ENCODE measurements at regions not wholly inside any gene's neighbourhood (a gene's known extent, or its start where the extent isn't known, plus 50 kb on each side); places are given as distances from the start of the nearest gene placed in this dataset.

GRCh38 chr5:72611118-72611730 lies 104.0 kb upstream of the ZNF366 start (continued):
- no peak for TF ChIP-seq REST (IDR thresholded peaks at IDR 0.05; ENCODE audit: low read depth, low read length)
- no peak for TF ChIP-seq PBX3 (IDR thresholded peaks at IDR 0.05)
- TF ChIP-seq USF2 (IDR thresholded peaks at IDR 0.05; ENCODE audit: borderline replicate concordance, low read depth, low read length): no peak
- peak; percentile 96 for TF ChIP-seq CTCF (IDR thresholded peaks at IDR 0.05)
- no peak for TF ChIP-seq FOXJ3 (CRISPR knock-in tag; IDR thresholded peaks at IDR 0.05)
- TF ChIP-seq CHD2 (IDR thresholded peaks at IDR 0.05; ENCODE audit: low read length, partially characterized antibody): no peak
- no peak for TF ChIP-seq FOSL2 (IDR thresholded peaks at IDR 0.05; ENCODE audit: borderline replicate concordance, low read depth)
- no peak for TF ChIP-seq TEAD4 (IDR thresholded peaks at IDR 0.05; ENCODE audit: borderline replicate concordance, insufficient read depth)
- no peak; the same call in 1 of the 2 replicates for TF ChIP-seq RXRA (IDR thresholded peaks at IDR 0.05; ENCODE audit: borderline replicate concordance, low read depth)
- no peak for TF ChIP-seq FOXM1 (IDR thresholded peaks at IDR 0.05; ENCODE audit: low read depth)
- TF ChIP-seq ELF1 (IDR thresholded peaks at IDR 0.05): 0 out of 2 replicates have a peak, but pooled peaks have one; percentile 15
- TF ChIP-seq USF1 (IDR thresholded peaks at IDR 0.05; ENCODE audit: borderline replicate concordance, low read depth): no peak
- no peak for TF ChIP-seq ZBTB33 (IDR thresholded peaks at IDR 0.05; ENCODE audit: borderline replicate concordance, low read depth)
- peak; percentile 94 for TF ChIP-seq SMC3 (IDR thresholded peaks at IDR 0.05; ENCODE audit: low read depth, low read length)
